Tibial nerve (tissue), 4 donors: ENCODE measurements at regions not wholly inside any gene's neighbourhood (a gene's known extent, or its start where the extent isn't known, plus 50 kb on each side); places are given as distances from the start of the nearest gene placed in this dataset.

Source experiments
- DNase-seq, 2 donors: peaks; one replicate each; pipeline ENCODE4 v3.0.0-alpha.2; 2019; ENCODE audit warnings: low spot score in 2 of 2
- H3K27ac ChIP-seq, 4 donors: fragments of 200-600 bp; sonication (generic) in 3 of 4; one replicate each; pipeline ENCODE4 v1.5.1; 2017 to 2019; ENCODE audit warnings: mild to moderate bottlenecking in 1 of 4
- H3K27me3 ChIP-seq, 2 donors: fragments of 200-600 bp; sonication (generic) in 1 of 2; one replicate each; pipeline versions ENCODE4 v1.5.1 to v1.6.0; 2017 to 2019
- H3K36me3 ChIP-seq, 3 donors: fragments of 200-600 bp; sonication (generic); one replicate each; pipeline ENCODE4 v1.5.1; 2018 to 2019
- H3K4me1 ChIP-seq, 4 donors: fragments of 200-600 bp; sonication (generic) in 3 of 4; one replicate each; pipeline ENCODE4 v1.5.1; 2017 to 2019
- H3K4me3 ChIP-seq, 4 donors: fragments of 200-600 bp; sonication (generic) in 3 of 4; one replicate each; pipeline ENCODE4 v1.5.1; 2017 to 2019; ENCODE audit warnings: mild to moderate bottlenecking in 1 of 4, moderate library complexity in 1 of 4
- H3K9me3 ChIP-seq, 4 donors: fragments of 200-600 bp; sonication (generic) in 3 of 4; one replicate each; pipeline ENCODE4 v1.5.1; 2017 to 2019
- EP300 ChIP-seq, 2 donors: sonication (generic); formaldehyde crosslinking; IDR thresholded peaks; one replicate each; pipeline ENCODE4 v1.6.1; 2017; ENCODE audit warnings: antibody characterized with exemption in 2 of 2, mild to moderate bottlenecking in 1 of 2
- POLR2A ChIP-seq, 2 donors: fragments of 450-650 bp; IDR thresholded peaks; one replicate each; pipeline ENCODE4 v1.6.1; 2017; ENCODE audit warnings: antibody characterized with exemption in 2 of 2, mild to moderate bottlenecking in 2 of 2, moderate library complexity in 2 of 2
- WGBS, 2 donors: methylation state at CpG; one replicate each; pipeline ENCODE4 v1.1.5; 2018; 5-methylcytosine and 5-hydroxymethylcytosine counted together
- TF ChIP-seq, protein P1 (sequence below), 5 experiments: fragments of 200-600 bp in 3 of 5; fragments of 450-650 bp in 2 of 5; sonication (generic) in 3 of 5; IDR thresholded peaks; one replicate each; pipeline ENCODE4 v1.5.1; 2016 to 2019; ENCODE audit warnings: antibody characterized with exemption in 5 of 5, mild to moderate bottlenecking in 3 of 5, moderate library complexity in 2 of 5

- 86 to 93% methylated on average over 4 of the region's 4 CpGs for WGBS, 2 donors
- no peak overlapping the region for H3K27ac ChIP-seq
- no peak for DNase-seq
- no peaks in the 10 kb centered on the region for H3K36me3 ChIP-seq
- no peaks in the 10 kb centered on the region for H3K4me1 ChIP-seq
- H3K27me3 ChIP-seq: no peaks in the 10 kb centered on the region
- TF ChIP-seq EP300 (IDR thresholded peaks at IDR 0.05) (no peak), POLR2A (IDR thresholded peaks at IDR 0.05) (no peak)
- TF ChIP-seq, protein P1, sequence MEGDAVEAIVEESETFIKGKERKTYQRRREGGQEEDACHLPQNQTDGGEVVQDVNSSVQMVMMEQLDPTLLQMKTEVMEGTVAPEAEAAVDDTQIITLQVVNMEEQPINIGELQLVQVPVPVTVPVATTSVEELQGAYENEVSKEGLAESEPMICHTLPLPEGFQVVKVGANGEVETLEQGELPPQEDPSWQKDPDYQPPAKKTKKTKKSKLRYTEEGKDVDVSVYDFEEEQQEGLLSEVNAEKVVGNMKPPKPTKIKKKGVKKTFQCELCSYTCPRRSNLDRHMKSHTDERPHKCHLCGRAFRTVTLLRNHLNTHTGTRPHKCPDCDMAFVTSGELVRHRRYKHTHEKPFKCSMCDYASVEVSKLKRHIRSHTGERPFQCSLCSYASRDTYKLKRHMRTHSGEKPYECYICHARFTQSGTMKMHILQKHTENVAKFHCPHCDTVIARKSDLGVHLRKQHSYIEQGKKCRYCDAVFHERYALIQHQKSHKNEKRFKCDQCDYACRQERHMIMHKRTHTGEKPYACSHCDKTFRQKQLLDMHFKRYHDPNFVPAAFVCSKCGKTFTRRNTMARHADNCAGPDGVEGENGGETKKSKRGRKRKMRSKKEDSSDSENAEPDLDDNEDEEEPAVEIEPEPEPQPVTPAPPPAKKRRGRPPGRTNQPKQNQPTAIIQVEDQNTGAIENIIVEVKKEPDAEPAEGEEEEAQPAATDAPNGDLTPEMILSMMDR (IDR thresholded peaks at IDR 0.05): no peak
- H3K4me3 ChIP-seq: no peak overlapping the region
- H3K9me3 ChIP-seq: no peaks in the 10 kb centered on the region
Measured at GRCh38 chr6:14759976-14760672, 485.7 kb upstream of the JARID2 start.

- no peaks in the 10 kb centered on the region for H3K4me1 ChIP-seq
- WGBS, 2 donors: 88% methylated on average over 8 of the region's 8 CpGs
- H3K9me3 ChIP-seq: no peaks in the 10 kb centered on the region
- no peaks in the 10 kb centered on the region for H3K27me3 ChIP-seq
- DNase-seq: no peak
- H3K27ac ChIP-seq: no peak overlapping the region
- H3K36me3 ChIP-seq: no peaks in the 10 kb centered on the region
- H3K4me3 ChIP-seq: no peak overlapping the region
- TF ChIP-seq EP300 (IDR thresholded peaks at IDR 0.05): no peak
- TF ChIP-seq POLR2A (IDR thresholded peaks at IDR 0.05): no peak
- TF ChIP-seq, protein P1 (IDR thresholded peaks at IDR 0.05): no peak
Measured at GRCh38 chr6:14762077-14762476, 483.8 kb upstream of the JARID2 start.

DNA sequence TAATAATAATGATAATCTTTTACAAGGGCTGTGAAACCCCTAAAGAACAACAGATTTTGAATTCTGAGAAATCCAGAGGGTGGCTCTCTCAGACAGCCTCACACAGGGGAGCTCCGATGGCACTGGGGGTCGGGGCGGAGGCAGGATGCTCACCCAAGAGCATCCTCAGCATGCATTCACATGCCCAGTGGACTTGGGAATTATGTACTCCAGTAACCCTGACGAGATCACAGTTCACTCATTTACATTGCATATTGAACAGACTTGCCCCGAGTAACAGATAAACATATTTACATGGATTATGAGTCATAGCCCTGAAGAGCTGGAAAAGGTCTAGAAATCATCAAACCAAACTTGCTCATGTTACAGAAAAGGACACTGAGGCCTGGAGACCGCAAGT lies 482.7 kb upstream of the JARID2 start:
- no peak for TF ChIP-seq EP300 (IDR thresholded peaks at IDR 0.05)
- TF ChIP-seq, protein P1 (IDR thresholded peaks at IDR 0.05): no peak
- H3K4me1 ChIP-seq: peaks cover 0 to 3% (median 0%) of the 10 kb centered on the region in 4 donors
- H3K36me3 ChIP-seq: no peaks in the 10 kb centered on the region
- no peak for DNase-seq
- WGBS, 2 donors: 67 to 72% methylated on average over 6 of the region's 6 CpGs
- H3K9me3 ChIP-seq: no peaks in the 10 kb centered on the region
- no peak overlapping the region for H3K27ac ChIP-seq
- H3K4me3 ChIP-seq: no peak overlapping the region
- no peaks in the 10 kb centered on the region for H3K27me3 ChIP-seq

DNA sequence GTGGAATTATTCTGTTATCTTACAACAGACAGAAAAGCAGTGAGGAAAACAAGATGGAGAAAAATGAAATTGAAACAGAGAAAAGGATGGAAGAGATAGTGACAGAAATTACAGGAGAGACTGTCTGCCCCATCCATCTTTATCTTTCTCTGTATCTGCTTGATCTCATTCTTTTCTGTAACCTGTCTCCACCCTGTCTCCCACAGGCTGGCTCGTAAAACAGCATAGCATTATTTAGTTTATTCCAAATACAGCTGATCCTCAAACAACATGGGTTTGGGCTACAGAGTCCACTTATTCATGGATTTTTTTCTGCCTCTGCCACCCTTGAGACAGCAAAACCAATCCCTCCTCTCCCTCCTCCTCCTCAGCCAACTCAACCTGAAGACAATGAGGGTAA lies 482.3 kb upstream of the JARID2 start:
- Histone ChIP-seq H3K9me3 (no peaks in the 10 kb centered on the region), H3K36me3 (no peaks in the 10 kb centered on the region), H3K4me1 (peaks cover 0 to 3% (median 0%) of the 10 kb centered on the region in 4 donors), H3K4me3 (no peak overlapping the region), H3K27ac (no peak overlapping the region), H3K27me3 (no peaks in the 10 kb centered on the region)
- WGBS, 2 donors: 84 to 86% methylated on average over 1 of the region's 1 CpG
- TF ChIP-seq POLR2A (IDR thresholded peaks at IDR 0.05): no peak
- TF ChIP-seq, protein P1 (IDR thresholded peaks at IDR 0.05): no peak
- DNase-seq: no peak

GRCh38 chr6:14765106-14765505 lies 480.8 kb upstream of the JARID2 start:
- TF ChIP-seq POLR2A (IDR thresholded peaks at IDR 0.05) (no peak), EP300 (IDR thresholded peaks at IDR 0.05) (no peak)
- TF ChIP-seq, protein P1 (IDR thresholded peaks at IDR 0.05): no peak
- WGBS, 2 donors: 97% methylated on average over 6 of the region's 6 CpGs
- Histone ChIP-seq H3K4me3 (no peak overlapping the region), H3K4me1 (peaks cover 0 to 3% (median 0%) of the 10 kb centered on the region in 4 donors), H3K36me3 (no peaks in the 10 kb centered on the region), H3K27me3 (no peaks in the 10 kb centered on the region), H3K9me3 (no peaks in the 10 kb centered on the region), H3K27ac (no peak overlapping the region)
- DNase-seq: no peak
